Caco-2 (cell line): ENCODE measurements at regions not wholly inside any gene's neighbourhood (a gene's known extent, or its start where the extent isn't known, plus 50 kb on each side); places are given as distances from the start of the nearest gene placed in this dataset.
"Not testable (repeated sequence)": the region's sequence is repeated elsewhere in the genome, so short reads cannot be mapped to it uniquely, and the experiment has no call there.

Source experiments
- BruUV-seq: library from RNA; stranded (reverse); fragments of 400-500 nt; replicated peaks from 2 replicates; lab custom pipeline; 2021; lab: Mats Ljungman, UMichigan
- CTCF ChIA-PET: fragments of 300-600 bp; sonication (Branson Sonifier 250); formaldehyde crosslinking; loops from one replicate; lab custom pipeline; 2022; ENCODE audit warnings: antibody characterized with exemption; lab: Charles Lee
- POLR2A ChIA-PET: fragments of 300-600 bp; sonication (Branson Sonifier 250); formaldehyde crosslinking; loops from one replicate; lab custom pipeline; 2022; ENCODE audit warnings: antibody characterized with exemption; lab: Charles Lee
- DNase-seq, 2 experiments: peaks; one replicate each; pipeline versions ENCODE4 v3.0.0 to v3.0.0-alpha.2; 2020 to 2022
- H3K27me3 ChIP-seq: replicated peaks from 2 replicates; pipeline ENCODE4 v1.6.0; 2011; ENCODE audit warnings: low read length; ENCODE audit not compliant: control insufficient read depth, insufficient read depth
- H3K36me3 ChIP-seq: 2 replicates; pipeline ENCODE4 v1.5.1; 2011; ENCODE audit warnings: low read length; ENCODE audit not compliant: control insufficient read depth, insufficient read depth
- H3K4me1 ChIP-seq: fragments of 250-450 bp; sonication (Bioruptor Pico); 2 replicates; pipeline ENCODE4 v1.5.1; 2020; ENCODE audit warnings: mild to moderate bottlenecking
- H3K4me3 ChIP-seq: 2 replicates; pipeline ENCODE4 v1.5.1; 2011; ENCODE audit warnings: low read depth, mild to moderate bottlenecking, control low read depth, low read length
- H3K9me3 ChIP-seq: fragments of 250-450 bp; sonication (Bioruptor Pico); 2 replicates; pipeline ENCODE4 v1.5.1; 2020; ENCODE audit warnings: mild to moderate bottlenecking, moderate library complexity
- H3K27ac Mint-ChIP-seq: one replicate; pipeline ENCODE4 v1.8.0; 2022; ENCODE audit warnings: mixed read lengths; ENCODE audit not compliant: unreplicated experiment
- H3K27me3 Mint-ChIP-seq: one replicate; pipeline ENCODE4 v1.8.0; 2022; ENCODE audit warnings: mixed read lengths; ENCODE audit not compliant: insufficient read depth, unreplicated experiment
- H3K36me3 Mint-ChIP-seq: one replicate; pipeline ENCODE4 v1.8.0; 2022; ENCODE audit warnings: mild to moderate bottlenecking, mixed read lengths; ENCODE audit not compliant: insufficient read depth, unreplicated experiment
- H3K4me1 Mint-ChIP-seq: one replicate; pipeline ENCODE4 v1.8.0; 2022; ENCODE audit warnings: low read depth, mixed read lengths; ENCODE audit not compliant: unreplicated experiment
- H3K4me3 Mint-ChIP-seq: one replicate; pipeline ENCODE4 v1.8.0; 2022; ENCODE audit warnings: mild to moderate bottlenecking, moderate library complexity, mixed read lengths; ENCODE audit not compliant: unreplicated experiment
- H3K9me3 Mint-ChIP-seq: one replicate; pipeline ENCODE4 v1.8.0; 2022; ENCODE audit warnings: mixed read lengths; ENCODE audit not compliant: unreplicated experiment
- CTCF ChIP-seq, 2 experiments: fragments of 200-600 bp in 1 of 2; IDR thresholded peaks; 1 replicate in 1 of 2; 2 replicates in 1 of 2; pipeline versions ENCODE4 v1.5.1 to v1.8.0; 2011 to 2022; ENCODE audit warnings: antibody characterized with exemption in 1 of 2, control low read depth in 1 of 2, inconsistent platforms in 1 of 2, low read depth in 1 of 2, low read length in 1 of 2, mild to moderate bottlenecking in 1 of 2, moderate library complexity in 1 of 2; ENCODE audit not compliant: insufficient read depth in 1 of 2, severe bottlenecking in 1 of 2, unreplicated experiment in 1 of 2
- intact Hi-C: fragments of 100-400 bp; cut with micrococcal nuclease; formaldehyde crosslinking; loops from one replicate; pipeline ENCODE4 v1.10.0; 2022; ENCODE audit not compliant: unreplicated experiment

GRCh38 chr7:67489881-67490280, 493.2 kb downstream of the TYW1 start:
- Histone ChIP-seq H3K4me3 (no peak overlapping the region), H3K9me3 (no peaks in the 10 kb centered on the region), H3K27me3 (no peaks in the 10 kb centered on the region; the same call in 1 of the 2 replicates), H3K4me1 (no peaks in the 10 kb centered on the region), H3K36me3 (no peaks in the 10 kb centered on the region)
- H3K4me3 Mint-ChIP-seq: no peak overlapping the region
- peaks cover 13% of the 10 kb centered on the region for H3K27me3 Mint-ChIP-seq
- intact Hi-C loops: no loop called here
- ChIA-PET POLR2A (no interaction called here), CTCF (no interaction called here)
- no peaks in the 10 kb centered on the region for H3K9me3 Mint-ChIP-seq
- H3K36me3 Mint-ChIP-seq: no peaks in the 10 kb centered on the region
- no peak overlapping the region for H3K27ac Mint-ChIP-seq
- no peak for TF ChIP-seq CTCF (IDR thresholded peaks at IDR 0.05; ENCODE audit: insufficient read depth in 1 of 2, low read depth in 1 of 2, low read length in 1 of 2, severe bottlenecking in 1 of 2, unreplicated experiment in 1 of 2)
- DNase-seq: no peak
- no peaks in the 10 kb centered on the region for H3K4me1 Mint-ChIP-seq
- BruUV-seq: no TSS peak

DNA sequence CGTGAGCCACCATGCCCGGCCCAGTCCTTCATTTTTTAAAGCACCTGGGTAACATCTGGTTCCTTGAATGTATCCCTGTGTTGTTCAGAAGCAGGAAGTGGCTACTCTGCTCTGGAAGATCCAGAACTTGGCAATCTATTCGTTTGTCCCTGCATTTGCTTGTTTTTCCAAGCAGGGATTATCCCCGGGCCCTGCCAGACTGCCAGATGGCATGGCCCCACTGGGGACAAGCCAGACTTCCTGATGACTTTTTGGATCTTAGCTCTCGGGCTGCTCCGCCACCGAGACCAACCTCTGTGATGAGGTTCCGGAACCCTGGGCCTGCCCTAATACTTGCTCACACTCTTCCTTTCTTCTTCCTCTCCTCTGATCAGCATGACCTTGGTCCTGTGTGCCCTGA, 496.7 kb downstream of the TYW1 start:
- Mint-ChIP-seq H3K27me3 (peaks cover 3% of the 10 kb centered on the region), H3K4me1 (no peaks in the 10 kb centered on the region), H3K9me3 (no peaks in the 10 kb centered on the region), H3K4me3 (no peak overlapping the region), H3K36me3 (no peaks in the 10 kb centered on the region), H3K27ac (no peak overlapping the region)
- TF ChIP-seq CTCF (IDR thresholded peaks at IDR 0.05; ENCODE audit: insufficient read depth in 1 of 2, low read depth in 1 of 2, low read length in 1 of 2, severe bottlenecking in 1 of 2, unreplicated experiment in 1 of 2): no peak
- no peak for DNase-seq
- intact Hi-C loops: no loop called here
- no TSS peak for BruUV-seq
- ChIA-PET POLR2A (no interaction called here), CTCF (no interaction called here)
- no peaks in the 10 kb centered on the region for H3K36me3 ChIP-seq
- H3K9me3 ChIP-seq: no peaks in the 10 kb centered on the region
- H3K27me3 ChIP-seq: no peaks in the 10 kb centered on the region; the same call in 1 of the 2 replicates
- H3K4me1 ChIP-seq: no peaks in the 10 kb centered on the region
- no peak overlapping the region for H3K4me3 ChIP-seq

DNA sequence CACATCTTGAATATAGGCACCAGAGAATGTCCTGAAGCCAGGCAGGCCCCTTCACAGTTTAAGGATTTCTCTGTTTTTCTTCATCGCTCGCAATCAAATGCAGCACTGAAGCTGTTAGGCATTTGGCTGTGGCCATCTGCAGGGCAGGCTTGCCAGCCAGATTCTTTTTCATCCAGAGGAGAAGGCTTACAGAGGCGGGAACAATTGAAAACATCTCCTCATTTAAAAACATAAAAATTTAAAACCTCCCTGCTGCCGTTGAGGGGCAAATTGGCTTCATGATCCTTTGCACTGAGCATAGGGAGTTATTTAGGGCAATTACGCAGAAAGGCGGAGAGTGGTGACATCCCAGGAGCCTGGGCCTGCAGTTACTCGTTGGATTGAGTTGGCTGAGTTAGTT, 500.0 kb downstream of the TYW1 start:
- intact Hi-C loops: no loop called here
- Histone ChIP-seq H3K36me3 (no peaks in the 10 kb centered on the region), H3K4me3 (no peak overlapping the region), H3K27me3 (no peaks in the 10 kb centered on the region), H3K9me3 (no peaks in the 10 kb centered on the region), H3K4me1 (no peaks in the 10 kb centered on the region)
- POLR2A ChIA-PET: interaction anchor here (0.6 kb wide), 1 partner anchor 411 kb away, joined by 3 read pairs; no protein-coding TSS in a partner anchor
- no peaks in the 10 kb centered on the region for H3K9me3 Mint-ChIP-seq
- BruUV-seq: no TSS peak
- DNase-seq: no peak
- peaks cover 3% of the 10 kb centered on the region for H3K27me3 Mint-ChIP-seq
- H3K4me1 Mint-ChIP-seq: no peaks in the 10 kb centered on the region
- CTCF ChIA-PET: no interaction called here
- H3K27ac Mint-ChIP-seq: no peak overlapping the region
- no peaks in the 10 kb centered on the region for H3K36me3 Mint-ChIP-seq
- no peak for TF ChIP-seq CTCF (IDR thresholded peaks at IDR 0.05; ENCODE audit: insufficient read depth in 1 of 2, low read depth in 1 of 2, low read length in 1 of 2, severe bottlenecking in 1 of 2, unreplicated experiment in 1 of 2)
- no peak overlapping the region for H3K4me3 Mint-ChIP-seq

DNA sequence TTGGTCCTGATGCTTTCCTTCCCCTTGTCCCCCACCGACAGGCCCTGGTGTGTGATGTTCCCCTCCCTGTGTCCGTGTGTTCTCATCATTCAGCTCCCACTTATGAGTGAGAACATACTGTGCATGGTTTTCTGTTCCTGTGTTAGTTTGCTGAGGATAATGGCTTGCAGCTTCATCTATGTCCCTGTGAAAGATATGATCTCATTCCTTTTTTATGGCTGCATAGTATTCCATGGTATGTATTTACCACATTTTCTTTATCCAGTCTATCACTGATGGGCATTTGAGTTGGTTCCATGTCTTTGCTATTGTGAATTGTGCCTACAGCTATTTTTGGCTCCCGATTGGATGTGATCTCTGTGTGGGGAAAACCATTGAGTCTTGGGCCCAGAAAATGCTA, 501.3 kb downstream of the TYW1 start:
- H3K4me3 Mint-ChIP-seq, H3K27ac Mint-ChIP-seq, CTCF ChIA-PET, POLR2A ChIA-PET, H3K4me1 Mint-ChIP-seq, H3K9me3 Mint-ChIP-seq, H3K9me3 ChIP-seq, H3K27me3 ChIP-seq, DNase-seq, H3K27me3 Mint-ChIP-seq, H3K36me3 Mint-ChIP-seq, H3K36me3 ChIP-seq, intact Hi-C loops, BruUV-seq, H3K4me3 ChIP-seq, H3K4me1 ChIP-seq: not testable (repeated sequence)
